ENCODE measurements at regions not wholly inside any gene's neighbourhood (a gene's known extent, or its start where the extent isn't known, plus 50 kb on each side); places are given as distances from the start of the nearest gene placed in this dataset.

- TF ChIP-seq EZH2 (IDR thresholded peaks at IDR 0.05; ENCODE audit: borderline replicate concordance, insufficient read depth, low read depth, low read length, poor library complexity, severe bottlenecking) (no peak), CTCF (IDR thresholded peaks at IDR 0.05) (no peak)
- no peak for DNase-seq
- no CpG with 5 or more reads among the region's 3 CpGs for WGBS (ENCODE audit: insufficient coverage)
- CTCF ChIA-PET, result no interaction called here
- Histone ChIP-seq H3K27me3 (replicated peaks in 1 of 4; ENCODE audit: control extremely low read depth in 1 of 4, control insufficient read depth in 3 of 4, insufficient read depth in 4 of 4, low read length in 3 of 4) (no peaks in the 10 kb centered on the region), H3K27ac (ENCODE audit: low read length in 2 of 2) (no peak overlapping the region), H3K79me2 (ENCODE audit: control insufficient read depth, insufficient read depth, low read length) (no peaks in the 10 kb centered on the region), H4K20me1 (ENCODE audit: control insufficient read depth, insufficient read depth, low read length, poor library complexity, severe bottlenecking) (no peaks in the 10 kb centered on the region), H3K4me3 (ENCODE audit: control extremely low read depth in 1 of 5, extremely low read depth in 1 of 5, insufficient read depth in 1 of 5, low read depth in 2 of 5, low read length in 4 of 5) (no peak overlapping the region), H3K36me3 (replicated peaks in 1 of 2; ENCODE audit: control extremely low read depth in 1 of 2, control insufficient read depth in 1 of 2, extremely low read depth in 1 of 2, insufficient read depth in 2 of 2, low read length in 1 of 2) (no peaks in the 10 kb centered on the region), H3K9me3 (ENCODE audit: control extremely low read depth in 1 of 3, control insufficient read depth in 2 of 3, insufficient read depth in 1 of 3, low read length in 2 of 3) (peaks cover 0 to 3% (median 0%) of the 10 kb centered on the region in 3 donors), H3K4me1 (ENCODE audit: control insufficient read depth in 2 of 2, insufficient read depth in 2 of 2, low read length in 2 of 2) (no peaks in the 10 kb centered on the region), H3K9ac (ENCODE audit: low read length) (no peak overlapping the region), H3K4me2 (replicated peaks; ENCODE audit: low read depth, low read length, poor library complexity, severe bottlenecking) (no peak overlapping the region), H2AFZ (ENCODE audit: insufficient read depth, low read depth, low read length, poor library complexity, severe bottlenecking) (no peak overlapping the region)
- ATAC-seq (ENCODE audit: low read depth), result no peak
- Mint-ChIP-seq H3K27me3 (peaks cover 10% of the 10 kb centered on the region), H3K27ac (no peak overlapping the region), H3K9me3 (ENCODE audit: insufficient read depth) (no peaks in the 10 kb centered on the region), H3K4me3 (no peak overlapping the region), H3K4me1 (no peaks in the 10 kb centered on the region)
- intact Hi-C loops (cut with micrococcal nuclease), result no loop called here
- POLR2A ChIA-PET, result no interaction called here
Observed at GRCh38 chr2:200013906-200014305, 58.5 kb downstream of the MAIP1 start.

GRCh38 chr2:200021449-200022114, 66.2 kb downstream of the MAIP1 start:
- H3K9me3 ChIP-seq (ENCODE audit: control extremely low read depth in 1 of 3, control insufficient read depth in 2 of 3, insufficient read depth in 1 of 3, low read length in 2 of 3), result peaks cover 0 to 3% (median 0%) of the 10 kb centered on the region in 3 donors
- H3K27me3 ChIP-seq (replicated peaks in 1 of 4; ENCODE audit: control extremely low read depth in 1 of 4, control insufficient read depth in 3 of 4, insufficient read depth in 4 of 4, low read length in 3 of 4), result no peaks in the 10 kb centered on the region
- no peaks in the 10 kb centered on the region for H3K9me3 Mint-ChIP-seq (ENCODE audit: insufficient read depth)
- H2AFZ ChIP-seq (ENCODE audit: insufficient read depth, low read depth, low read length, poor library complexity, severe bottlenecking), result no peak overlapping the region
- TF ChIP-seq EZH2 (IDR thresholded peaks at IDR 0.05; ENCODE audit: borderline replicate concordance, insufficient read depth, low read depth, low read length, poor library complexity, severe bottlenecking), result no peak
- TF ChIP-seq CTCF (IDR thresholded peaks at IDR 0.05), result no peak
- H3K4me3 ChIP-seq (ENCODE audit: control extremely low read depth in 1 of 5, extremely low read depth in 1 of 5, insufficient read depth in 1 of 5, low read depth in 2 of 5, low read length in 4 of 5), result no peak overlapping the region
- no peak overlapping the region for H3K27ac ChIP-seq (ENCODE audit: low read length in 2 of 2)
- H3K36me3 ChIP-seq (replicated peaks in 1 of 2; ENCODE audit: control extremely low read depth in 1 of 2, control insufficient read depth in 1 of 2, extremely low read depth in 1 of 2, insufficient read depth in 2 of 2, low read length in 1 of 2), result no peaks in the 10 kb centered on the region
- peaks cover 17% of the 10 kb centered on the region for H3K27me3 Mint-ChIP-seq
- no peak overlapping the region for H3K4me2 ChIP-seq (replicated peaks; ENCODE audit: low read depth, low read length, poor library complexity, severe bottlenecking)
- no peak for ATAC-seq (ENCODE audit: low read depth)
- H3K4me3 Mint-ChIP-seq, result no peak overlapping the region
- no peaks in the 10 kb centered on the region for H3K4me1 ChIP-seq (ENCODE audit: control insufficient read depth in 2 of 2, insufficient read depth in 2 of 2, low read length in 2 of 2)
- H3K4me1 Mint-ChIP-seq, result no peaks in the 10 kb centered on the region
- ChIA-PET CTCF (no interaction called here), POLR2A (no interaction called here)
- no peak overlapping the region for H3K27ac Mint-ChIP-seq
- H3K9ac ChIP-seq (ENCODE audit: low read length), result no peak overlapping the region
- intact Hi-C loops (cut with micrococcal nuclease), result no loop called here
- 78% methylated on average over 4 of the region's 5 CpGs for WGBS (ENCODE audit: insufficient coverage)
- no peak for DNase-seq
- H3K79me2 ChIP-seq (ENCODE audit: control insufficient read depth, insufficient read depth, low read length), result no peaks in the 10 kb centered on the region
- H4K20me1 ChIP-seq (ENCODE audit: control insufficient read depth, insufficient read depth, low read length, poor library complexity, severe bottlenecking), result no peaks in the 10 kb centered on the region

Data from B cell (primary cell).